PC-9 (cell line): ENCODE measurements at regions not wholly inside any gene's neighbourhood (a gene's known extent, or its start where the extent isn't known, plus 50 kb on each side); places are given as distances from the start of the nearest gene placed in this dataset.

ENCODE experiments used
- BruUV-seq: library from RNA; stranded (reverse); fragments of 400-500 nt; replicated peaks from 2 replicates; lab custom pipeline; 2021; lab: Mats Ljungman, UMichigan
- CTCF ChIA-PET: fragments of 300-600 bp; sonication (Branson Sonifier 250); formaldehyde crosslinking; loops from one replicate; lab custom pipeline; 2022; ENCODE audit warnings: antibody characterized with exemption; lab: Charles Lee
- POLR2A ChIA-PET: fragments of 300-600 bp; sonication (Branson Sonifier 250); formaldehyde crosslinking; loops from one replicate; lab custom pipeline; 2022; ENCODE audit warnings: antibody characterized with exemption; ENCODE audit not compliant: unreplicated experiment; lab: Charles Lee
- DNase-seq, 2 experiments: peaks; one replicate each; pipeline versions ENCODE4 v3.0.0 to v3.0.0-alpha.2; 2015 to 2022; ENCODE audit warnings: mixed read lengths in 1 of 2
- H2AFZ ChIP-seq: fragments of 200-600 bp; sonication (generic); 2 replicates; pipeline ENCODE4 v1.8.1; 2017; ENCODE audit warnings: antibody characterized with exemption
- H3F3A ChIP-seq: fragments of 200-600 bp; sonication (generic); 2 replicates; pipeline ENCODE4 v1.8.1; 2017; ENCODE audit warnings: antibody characterized with exemption, mild to moderate bottlenecking, low read depth; ENCODE audit not compliant: insufficient read depth
- H3K27ac ChIP-seq: fragments of 200-600 bp; sonication (generic); 2 replicates; pipeline ENCODE4 v1.6.1; 2016; ENCODE audit warnings: mixed run types
- H3K27me3 ChIP-seq: fragments of 200-600 bp; sonication (generic); 2 replicates; pipeline ENCODE4 v1.6.1; 2016; ENCODE audit warnings: low read depth, mixed run types; ENCODE audit not compliant: insufficient read depth
- H3K36me3 ChIP-seq: fragments of 200-600 bp; sonication (generic); 2 replicates; pipeline ENCODE4 v1.6.1; 2016; ENCODE audit warnings: low read depth, mixed run types
- H3K4me1 ChIP-seq: fragments of 200-600 bp; sonication (generic); replicated peaks from 2 replicates; pipeline ENCODE4 v1.6.1; 2016; ENCODE audit warnings: mixed run types; ENCODE audit not compliant: insufficient read depth
- H3K4me2 ChIP-seq: fragments of 200-600 bp; sonication (generic); 2 replicates; pipeline ENCODE4 v1.6.1; 2017; ENCODE audit warnings: mixed run types
- H3K4me3 ChIP-seq: fragments of 200-600 bp; sonication (generic); 2 replicates; pipeline ENCODE4 v1.6.1; 2016; ENCODE audit warnings: mixed run types
- H3K79me2 ChIP-seq: fragments of 200-600 bp; sonication (generic); 2 replicates; pipeline ENCODE4 v1.6.1; 2017; ENCODE audit warnings: low read depth, mixed run types
- H3K9me2 ChIP-seq: fragments of 200-600 bp; sonication (generic); 2 replicates; pipeline ENCODE4 v1.8.1; 2017; ENCODE audit warnings: mild to moderate bottlenecking; ENCODE audit not compliant: insufficient read depth
- H3K9me3 ChIP-seq: fragments of 200-600 bp; sonication (generic); 2 replicates; pipeline ENCODE4 v1.8.1; 2016; ENCODE audit warnings: low read depth; ENCODE audit not compliant: insufficient read depth
- H4K20me1 ChIP-seq: fragments of 200-600 bp; sonication (generic); 2 replicates; pipeline ENCODE4 v1.8.1; 2017; ENCODE audit not compliant: insufficient read depth
- CTCF ChIP-seq: fragments of 200-600 bp; sonication (generic); conservative IDR thresholded peaks from 2 replicates; pipeline ENCODE4 v1.6.1; 2017; ENCODE audit warnings: mixed run types, antibody characterized with exemption, mild to moderate bottlenecking, moderate library complexity
- EZH2 ChIP-seq: fragments of 200-600 bp; sonication (generic); IDR thresholded peaks from 2 replicates; pipeline ENCODE4 v1.8.0; 2017; ENCODE audit warnings: antibody characterized with exemption, low read depth
- intact Hi-C: fragments of 100-400 bp; cut with micrococcal nuclease; formaldehyde crosslinking; loops from one replicate; pipeline ENCODE4 v1.10.0; 2022; ENCODE audit not compliant: unreplicated experiment

- Histone ChIP-seq H3K27ac (no peak overlapping the region), H3F3A (no peaks in the 10 kb centered on the region), H2AFZ (no peak overlapping the region), H3K79me2 (no peaks in the 10 kb centered on the region), H3K4me1 (0 out of 2 replicates have a peak, but pooled peaks cover 4% of the 10 kb centered on the region), H4K20me1 (no peaks in the 10 kb centered on the region), H3K27me3 (peaks cover 28% of the 10 kb centered on the region), H3K4me3 (no peak overlapping the region), H3K36me3 (no peaks in the 10 kb centered on the region), H3K4me2 (no peak overlapping the region), H3K9me2 (peaks cover 3% of the 10 kb centered on the region; the same call in 1 of the 2 replicates), H3K9me3 (0 out of 2 replicates have a peak, but pooled peaks cover 3% of the 10 kb centered on the region)
- ChIA-PET CTCF (no interaction called here), POLR2A (no interaction called here)
- TF ChIP-seq EZH2: no peak
- TF ChIP-seq CTCF: no peak
- BruUV-seq: no TSS peak
- no peak for DNase-seq
- intact Hi-C loops: no loop called here
Observed at GRCh38 chr5:17794815-17795214, 160.6 kb downstream of the TAF11L14 start.

- no peak overlapping the region for H3K27ac ChIP-seq
- H3K4me2 ChIP-seq: no peak overlapping the region
- no peak for DNase-seq
- ChIA-PET POLR2A (no interaction called here), CTCF (no interaction called here)
- 0 out of 2 replicates have a peak, but pooled peaks cover under 1% of the 10 kb centered on the region for H3K9me3 ChIP-seq
- H3K4me1 ChIP-seq: 0 out of 2 replicates have a peak, but pooled peaks cover 4% of the 10 kb centered on the region
- H3K9me2 ChIP-seq: peaks cover 3% of the 10 kb centered on the region; the same call in 1 of the 2 replicates
- H3F3A ChIP-seq: no peaks in the 10 kb centered on the region
- H3K4me3 ChIP-seq: no peak overlapping the region
- no peak for TF ChIP-seq CTCF
- no peak for TF ChIP-seq EZH2
- no TSS peak for BruUV-seq
- no peaks in the 10 kb centered on the region for H3K79me2 ChIP-seq
- intact Hi-C loops: no loop called here
- H4K20me1 ChIP-seq: no peaks in the 10 kb centered on the region
- H2AFZ ChIP-seq: no peak overlapping the region
- H3K27me3 ChIP-seq: peaks cover 15% of the 10 kb centered on the region
- no peaks in the 10 kb centered on the region for H3K36me3 ChIP-seq
Observed at GRCh38 chr5:17796142-17796541, 161.9 kb downstream of the TAF11L14 start.

- H3K9me3 ChIP-seq: no peaks in the 10 kb centered on the region
- CTCF ChIA-PET: no interaction called here
- peaks cover 13% of the 10 kb centered on the region for H3K27me3 ChIP-seq
- no TSS peak for BruUV-seq
- no peaks in the 10 kb centered on the region for H3K79me2 ChIP-seq
- POLR2A ChIA-PET: no interaction called here
- TF ChIP-seq CTCF: no peak
- TF ChIP-seq EZH2: no peak
- H2AFZ ChIP-seq: no peak overlapping the region
- intact Hi-C loops: no loop called here
- no peaks in the 10 kb centered on the region for H3F3A ChIP-seq
- H3K36me3 ChIP-seq: no peaks in the 10 kb centered on the region
- no peak overlapping the region for H3K27ac ChIP-seq
- H3K4me2 ChIP-seq: no peak overlapping the region
- no peak for DNase-seq
- H3K9me2 ChIP-seq: peaks cover 3% of the 10 kb centered on the region; the same call in 1 of the 2 replicates
- H3K4me3 ChIP-seq: no peak overlapping the region
- H4K20me1 ChIP-seq: no peaks in the 10 kb centered on the region
- H3K4me1 ChIP-seq: 0 out of 2 replicates have a peak, but pooled peaks cover 4% of the 10 kb centered on the region
Observed at GRCh38 chr5:17796757-17797396, 162.6 kb downstream of the TAF11L14 start.
